Lung (tissue), 11 donors: ENCODE measurements at regions not wholly inside any gene's neighbourhood (a gene's known extent, or its start where the extent isn't known, plus 50 kb on each side); places are given as distances from the start of the nearest gene placed in this dataset.

Experiments used
- ATAC-seq: fragments of 200-7000 bp; cut with Tn5 transposase; one replicate; pipeline ENCODE4 v1.9.1; 2020; ENCODE audit warnings: moderate number of reproducible peaks; ENCODE audit not compliant: insufficient read depth, low FRiP score
- DNase-seq, 3 donors: peaks; one replicate each; pipeline ENCODE4 v3.0.0-alpha.2; 2013 to 2017
- H3K27ac ChIP-seq, 2 donors: one replicate each; pipeline ENCODE4 v1.5.1; 2013; ENCODE audit warnings: mild to moderate bottlenecking in 2 of 2, moderate library complexity in 2 of 2, control low read depth in 1 of 2, inconsistent platforms in 1 of 2, low read depth in 1 of 2, low read length in 1 of 2
- H3K27me3 ChIP-seq, 3 donors: one replicate each; pipeline ENCODE4 v1.5.1; 2013; ENCODE audit warnings: low read length in 2 of 3; ENCODE audit not compliant: control insufficient read depth in 3 of 3, insufficient read depth in 3 of 3
- H3K36me3 ChIP-seq, 4 donors: one replicate each; pipeline ENCODE4 v1.5.1; 2013; ENCODE audit warnings: low read length in 4 of 4, mild to moderate bottlenecking in 1 of 4, moderate library complexity in 1 of 4; ENCODE audit not compliant: control insufficient read depth in 4 of 4, insufficient read depth in 4 of 4
- H3K4me1 ChIP-seq, 5 donors: one replicate each; pipeline ENCODE4 v1.5.1; 2013; ENCODE audit warnings: low read length in 5 of 5, mild to moderate bottlenecking in 2 of 5, moderate library complexity in 1 of 5; ENCODE audit not compliant: control insufficient read depth in 5 of 5, insufficient read depth in 5 of 5
- H3K4me3 ChIP-seq: one replicate; pipeline ENCODE4 v1.5.1; 2013; ENCODE audit warnings: mild to moderate bottlenecking, control low read depth, moderate library complexity
- H3K9ac ChIP-seq, 2 donors: one replicate each; pipeline ENCODE4 v1.5.1; 2013; ENCODE audit warnings: low read length in 2 of 2, control low read depth in 1 of 2; ENCODE audit not compliant: insufficient read depth in 1 of 2
- H3K9me3 ChIP-seq, 4 donors: one replicate each; pipeline ENCODE4 v1.5.1; 2013; ENCODE audit warnings: low read length in 3 of 4, mild to moderate bottlenecking in 1 of 4, moderate library complexity in 1 of 4; ENCODE audit not compliant: control insufficient read depth in 4 of 4, insufficient read depth in 3 of 4
- CTCF ChIP-seq: IDR thresholded peaks from 2 replicates; pipeline ENCODE4 v1.5.1; 2012; ENCODE audit warnings: mild to moderate bottlenecking; ENCODE audit errors: control extremely low read depth, extremely low read depth
- WGBS, 2 donors: extraction: QIAGEN DNeasy Blood & Tissue Kit; methylation state at CpG; one replicate each; pipeline ENCODE4 v1.1.7; 2013; 5-methylcytosine and 5-hydroxymethylcytosine counted together
- donor health status: control.
- donor health status: control.
- donor health status: Bipolar disorder and iron deficiency.
- donor health status: healthy.
- donor health status: DM: yes; HTN: yes; CAD: no.

DNA sequence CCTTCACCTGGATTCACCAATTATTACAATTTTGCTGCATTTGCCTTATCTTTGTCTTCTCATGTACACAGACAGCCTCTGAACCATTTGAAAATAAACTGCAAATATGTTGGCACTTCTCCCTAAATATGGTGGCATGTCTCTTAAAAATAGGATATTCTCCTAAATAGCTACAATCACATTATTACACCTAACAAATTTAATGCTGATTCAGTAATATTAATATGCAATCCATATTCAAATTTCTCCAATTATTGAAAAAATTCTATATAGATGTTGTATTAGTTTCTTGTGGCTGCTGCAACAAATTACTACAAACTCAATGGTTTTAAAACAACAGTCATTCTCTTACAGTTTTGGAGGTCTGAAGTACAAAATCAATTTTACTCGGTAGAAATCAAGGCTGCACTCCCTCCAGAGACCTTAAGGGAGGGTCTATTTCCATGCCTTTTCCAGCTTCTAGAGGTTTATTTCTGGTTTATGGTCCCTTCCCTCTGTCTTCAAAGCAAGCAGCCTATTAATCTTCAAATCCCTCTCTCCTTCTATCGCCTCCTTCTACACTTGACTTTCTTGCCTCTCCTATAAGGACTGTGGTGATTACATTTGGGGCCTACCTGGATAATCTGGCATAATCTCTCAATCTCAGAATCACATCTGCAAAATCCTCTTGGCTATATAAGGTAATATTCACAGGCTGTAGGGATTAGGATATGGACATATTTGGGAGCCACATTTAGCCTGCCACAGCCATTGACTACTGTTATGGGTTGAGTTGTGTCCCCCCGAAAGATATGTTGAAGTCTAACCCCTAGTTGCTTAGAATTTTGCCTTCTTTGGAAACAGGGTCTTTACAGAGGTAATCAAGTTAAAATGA is 52.5 kb upstream of the BOLA1 start:
- peaks cover 0 to 8% (median 4%) of the 10 kb centered on the region in 4 donors for H3K36me3 ChIP-seq
- no peak for ATAC-seq
- no peaks in the 10 kb centered on the region for H3K27me3 ChIP-seq
- peaks cover 1 to 44% (median 23%) of the 10 kb centered on the region in 5 donors for H3K4me1 ChIP-seq
- TF ChIP-seq CTCF, result no peak
- DNase-seq, result peak in 1 of 3 donors; percentile 3
- 80 to 95% methylated on average over 3 of the region's 3 CpGs for WGBS, 2 donors
- no peak overlapping the region for H3K4me3 ChIP-seq
- H3K9me3 ChIP-seq, result no peaks in the 10 kb centered on the region
- H3K27ac ChIP-seq, result no peak overlapping the region
- no peak overlapping the region for H3K9ac ChIP-seq

GRCh38 chr1:149848340-149849110 is 50.8 kb upstream of the BOLA1 start:
- peak in 2 of 3 donors; percentile 10 to 55 for DNase-seq
- Histone ChIP-seq H3K4me1 (peaks cover 1 to 43% (median 21%) of the 10 kb centered on the region in 5 donors), H3K9me3 (no peaks in the 10 kb centered on the region), H3K4me3 (no peak overlapping the region), H3K27me3 (no peaks in the 10 kb centered on the region), H3K27ac (no peak overlapping the region), H3K36me3 (peaks cover 0 to 8% (median 4%) of the 10 kb centered on the region in 4 donors), H3K9ac (peak overlapping the region in 1 of 2 donors; percentile 42)
- TF ChIP-seq CTCF, result no peak
- no peak for ATAC-seq
- 39 to 52% methylated on average over 3 of the region's 3 CpGs for WGBS, 2 donors

GRCh38 chr1:149849111-149849946 is 50.0 kb upstream of the BOLA1 start:
- Histone ChIP-seq H3K27ac (peak overlapping the region; percentile 14 to 64), H3K9me3 (no peaks in the 10 kb centered on the region), H3K9ac (peak overlapping the region; percentile 58 to 93), H3K36me3 (peaks cover 0 to 8% (median 4%) of the 10 kb centered on the region in 4 donors), H3K27me3 (no peaks in the 10 kb centered on the region), H3K4me3 (no peak overlapping the region), H3K4me1 (peaks cover 1 to 35% (median 21%) of the 10 kb centered on the region in 5 donors)
- no peak for ATAC-seq
- no peak for TF ChIP-seq CTCF
- WGBS, 2 donors, result 29 to 36% methylated on average over 10 of the region's 10 CpGs
- peak; percentile 7 to 53 (median 34) for DNase-seq
